ENCODE measurements at regions not wholly inside any gene's neighbourhood (a gene's known extent, or its start where the extent isn't known, plus 50 kb on each side); places are given as distances from the start of the nearest gene placed in this dataset.

DNA sequence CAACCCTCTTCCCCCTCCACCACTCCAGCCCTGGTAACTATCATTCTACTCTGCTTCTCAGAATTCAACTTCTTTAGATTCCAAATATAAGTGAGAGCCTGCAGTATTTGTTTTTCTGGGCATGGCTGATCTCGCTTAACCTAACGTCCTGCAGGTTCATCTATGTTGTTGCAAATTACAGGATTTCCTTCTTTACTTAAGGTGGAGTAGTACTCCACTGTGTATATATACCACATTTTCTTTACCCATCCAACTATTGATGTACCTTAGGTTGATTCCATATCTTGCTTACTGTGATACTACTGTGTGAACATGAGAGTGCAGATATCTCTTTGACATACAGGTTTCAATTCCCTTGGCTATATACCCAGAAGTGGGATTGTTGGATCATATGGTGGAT lies 106.3 kb upstream of the ZNF366 start:
- DNase-seq (ENCODE audit: low read depth), result no peak
- TF ChIP-seq, protein P1, sequence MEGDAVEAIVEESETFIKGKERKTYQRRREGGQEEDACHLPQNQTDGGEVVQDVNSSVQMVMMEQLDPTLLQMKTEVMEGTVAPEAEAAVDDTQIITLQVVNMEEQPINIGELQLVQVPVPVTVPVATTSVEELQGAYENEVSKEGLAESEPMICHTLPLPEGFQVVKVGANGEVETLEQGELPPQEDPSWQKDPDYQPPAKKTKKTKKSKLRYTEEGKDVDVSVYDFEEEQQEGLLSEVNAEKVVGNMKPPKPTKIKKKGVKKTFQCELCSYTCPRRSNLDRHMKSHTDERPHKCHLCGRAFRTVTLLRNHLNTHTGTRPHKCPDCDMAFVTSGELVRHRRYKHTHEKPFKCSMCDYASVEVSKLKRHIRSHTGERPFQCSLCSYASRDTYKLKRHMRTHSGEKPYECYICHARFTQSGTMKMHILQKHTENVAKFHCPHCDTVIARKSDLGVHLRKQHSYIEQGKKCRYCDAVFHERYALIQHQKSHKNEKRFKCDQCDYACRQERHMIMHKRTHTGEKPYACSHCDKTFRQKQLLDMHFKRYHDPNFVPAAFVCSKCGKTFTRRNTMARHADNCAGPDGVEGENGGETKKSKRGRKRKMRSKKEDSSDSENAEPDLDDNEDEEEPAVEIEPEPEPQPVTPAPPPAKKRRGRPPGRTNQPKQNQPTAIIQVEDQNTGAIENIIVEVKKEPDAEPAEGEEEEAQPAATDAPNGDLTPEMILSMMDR (conservative IDR thresholded peaks at IDR 0.05; ENCODE audit: low read length), result no peak
- no peak overlapping the region for H3K4me3 ChIP-seq (ENCODE audit: low read length)

- TF ChIP-seq, protein P1 (conservative IDR thresholded peaks at IDR 0.05; ENCODE audit: low read length), result no peak
- no peak for DNase-seq (ENCODE audit: low read depth)
- no peak overlapping the region for H3K4me3 ChIP-seq (ENCODE audit: low read length)
Measured at GRCh38 chr5:72612810-72613209, 105.6 kb upstream of the ZNF366 start.

DNA sequence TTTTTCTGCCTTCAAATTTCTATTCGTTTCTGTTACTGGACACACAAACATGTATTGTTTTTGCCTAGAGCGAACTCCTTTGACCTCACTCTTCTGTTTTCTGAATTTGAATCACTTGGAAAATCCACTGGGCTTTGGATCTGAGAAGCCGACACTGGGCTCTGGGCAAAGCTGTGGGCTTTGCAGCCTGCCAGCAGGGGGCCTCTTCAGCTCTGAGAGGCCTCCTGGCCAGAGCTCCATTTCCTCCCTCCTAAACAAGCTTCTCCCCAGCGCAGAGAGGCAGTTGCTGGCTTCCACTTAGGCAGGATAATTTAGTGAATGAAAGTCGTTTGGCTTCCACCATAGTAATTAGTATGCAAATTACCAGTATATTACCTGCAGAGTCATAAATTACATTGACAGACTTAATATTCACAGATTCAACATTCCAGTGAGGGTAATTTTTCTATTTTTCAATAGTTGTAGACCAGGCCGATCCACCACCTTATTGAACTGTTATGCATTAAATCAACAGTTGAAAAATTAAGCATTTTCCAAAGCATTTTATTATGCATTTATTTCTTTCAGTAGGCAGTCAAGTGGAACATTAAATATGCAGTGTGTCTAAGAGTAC lies 104.0 kb upstream of the ZNF366 start:
- TF ChIP-seq, protein P1 (conservative IDR thresholded peaks at IDR 0.05; ENCODE audit: low read length), result peak; percentile 98
- DNase-seq (ENCODE audit: low read depth), result peak; percentile 78
- no peak overlapping the region for H3K4me3 ChIP-seq (ENCODE audit: low read length)

DNA sequence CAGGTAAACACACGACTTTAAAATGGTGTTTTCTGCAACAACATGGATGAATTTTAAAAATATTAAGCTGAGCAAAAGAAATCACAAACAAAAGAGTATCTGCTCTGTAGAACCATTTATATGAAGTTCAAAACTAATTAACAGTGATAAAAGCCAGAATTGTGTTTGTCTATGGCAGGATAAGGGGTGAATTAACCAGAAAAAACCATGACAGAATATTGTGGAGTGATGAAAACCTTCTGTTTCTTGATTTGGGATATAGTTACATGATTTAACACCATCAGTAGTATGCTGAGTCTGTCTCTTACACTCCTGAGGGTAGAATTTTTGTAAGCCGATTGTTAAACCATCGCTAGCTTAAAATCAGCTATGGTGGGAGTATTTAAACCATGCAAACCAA lies 101.7 kb upstream of the ZNF366 start:
- DNase-seq (ENCODE audit: low read depth), result no peak
- TF ChIP-seq, protein P1 (conservative IDR thresholded peaks at IDR 0.05; ENCODE audit: low read length), result no peak
- H3K4me3 ChIP-seq (ENCODE audit: low read length), result no peak overlapping the region

DNA sequence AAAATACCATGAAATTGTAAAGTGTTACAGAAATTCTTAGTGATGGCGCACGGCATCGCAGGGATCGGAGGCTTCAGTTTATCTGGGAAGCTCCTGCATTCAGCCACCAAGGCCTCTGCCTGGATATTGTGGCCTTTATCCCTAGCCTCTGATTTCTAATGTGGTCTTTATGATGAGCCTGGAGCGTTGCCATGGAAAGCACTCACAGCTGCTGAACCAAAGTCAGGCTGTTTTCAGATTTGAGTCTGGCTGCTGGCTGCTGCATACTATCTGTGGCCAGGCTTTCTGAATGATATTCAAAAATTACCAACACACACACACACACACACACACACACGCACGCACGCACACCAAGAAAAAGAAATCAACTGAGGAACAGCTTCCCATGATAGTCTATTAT lies 101.1 kb upstream of the ZNF366 start:
- TF ChIP-seq, protein P1 (conservative IDR thresholded peaks at IDR 0.05; ENCODE audit: low read length), result no peak
- peak; percentile 69 for DNase-seq (ENCODE audit: low read depth)

DNA sequence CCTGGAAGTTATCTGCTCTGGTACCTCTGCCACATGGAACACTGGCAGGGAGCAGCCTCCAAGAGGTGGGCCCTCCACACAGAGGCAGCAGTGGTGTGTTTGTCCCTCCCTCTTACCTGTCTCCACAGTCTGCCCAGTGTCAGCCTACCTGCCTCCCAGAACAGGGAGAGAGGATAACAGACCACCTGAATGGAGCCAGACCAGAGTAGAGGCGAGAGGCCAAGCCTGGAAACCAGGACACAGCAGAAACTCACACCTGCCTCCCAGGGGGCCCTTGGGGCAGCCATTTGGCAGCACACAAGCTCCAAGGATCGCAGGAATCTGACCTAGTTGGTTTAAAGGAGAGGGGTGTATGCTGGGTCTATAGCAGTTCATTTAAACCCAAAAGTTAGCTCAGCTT lies 100.2 kb upstream of the ZNF366 start:
- TF ChIP-seq, protein P1 (conservative IDR thresholded peaks at IDR 0.05; ENCODE audit: low read length), result no peak
- DNase-seq (ENCODE audit: low read depth), result no peak
- no peak overlapping the region for H3K4me3 ChIP-seq (ENCODE audit: low read length)

More for the DNA sequence above, 101.1 kb upstream of the ZNF366 start:
- no peak overlapping the region for H3K4me3 ChIP-seq (ENCODE audit: low read length)

DNA sequence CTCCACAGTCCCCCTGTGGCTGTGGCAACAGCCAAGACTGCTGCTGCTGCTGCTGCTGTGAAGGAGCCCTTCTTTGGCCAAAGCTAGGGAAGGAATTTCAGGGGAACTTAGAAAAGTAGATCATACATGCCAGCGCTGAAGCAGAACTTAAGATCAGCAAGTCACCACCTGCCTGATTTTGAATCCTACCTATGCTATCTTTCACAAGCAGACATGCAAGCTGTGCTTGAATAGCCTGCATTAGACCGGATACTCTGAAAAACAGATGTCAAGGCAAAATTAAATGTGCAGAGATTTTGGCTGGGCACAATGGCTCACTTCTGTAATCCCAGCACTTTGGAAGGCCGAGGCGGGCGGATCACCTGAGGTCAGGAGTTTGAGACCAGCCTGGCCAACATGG lies 99.3 kb upstream of the ZNF366 start:
- TF ChIP-seq, protein P1 (conservative IDR thresholded peaks at IDR 0.05; ENCODE audit: low read length), result no peak
- no peak overlapping the region for H3K4me3 ChIP-seq (ENCODE audit: low read length)
- DNase-seq (ENCODE audit: low read depth), result no peak
